ENCODE measurements at regions not wholly inside any gene's neighbourhood (a gene's known extent, or its start where the extent isn't known, plus 50 kb on each side); places are given as distances from the start of the nearest gene placed in this dataset.

GRCh38 chr7:4602905-4603842, 78.9 kb upstream of the FOXK1 start:
- no peak overlapping the region for H3K4me2 ChIP-seq
- H3K79me2 ChIP-seq, result no peaks in the 10 kb centered on the region
- H3K9me2 ChIP-seq (replicated peaks; ENCODE audit: insufficient read depth), result no peaks in the 10 kb centered on the region
- no peaks in the 10 kb centered on the region for H3K27me3 ChIP-seq
- no peak for DNase-seq (ENCODE audit: low spot score)
- H3K27ac ChIP-seq, result no peak overlapping the region
- TF ChIP-seq EZH2phosphoT487 (IDR thresholded peaks at IDR 0.05; ENCODE audit: low read depth, severe bottlenecking, unreplicated experiment) (no peak), EZH2 (IDR thresholded peaks at IDR 0.05; ENCODE audit: borderline replicate concordance) (no peak), CTCF (IDR thresholded peaks at IDR 0.05; ENCODE audit: poor library complexity) (no peak)
- no peak overlapping the region for H3K4me3 ChIP-seq
- H3K4me1 ChIP-seq (ENCODE audit: insufficient read depth), result no peaks in the 10 kb centered on the region
- H3K9me3 ChIP-seq (ENCODE audit: low read depth), result no peaks in the 10 kb centered on the region
- H3K36me3 ChIP-seq (replicated peaks; ENCODE audit: insufficient read depth, low read depth), result no peaks in the 10 kb centered on the region
- H4K20me1 ChIP-seq (ENCODE audit: insufficient read depth, poor library complexity, severe bottlenecking), result no peaks in the 10 kb centered on the region
- no peak overlapping the region for H2AFZ ChIP-seq
- WGBS (ENCODE audit: low lambda C conversion rate, missing lambda C conversion rate), result 95% methylated on average over 19 of the region's 20 CpGs

- TF ChIP-seq EZH2phosphoT487 (IDR thresholded peaks at IDR 0.05; ENCODE audit: low read depth, severe bottlenecking, unreplicated experiment) (no peak), EZH2 (IDR thresholded peaks at IDR 0.05; ENCODE audit: borderline replicate concordance) (no peak), CTCF (IDR thresholded peaks at IDR 0.05; ENCODE audit: poor library complexity) (no peak)
- no peaks in the 10 kb centered on the region for H3K79me2 ChIP-seq
- H3K9me3 ChIP-seq (ENCODE audit: low read depth), result no peaks in the 10 kb centered on the region
- no peak overlapping the region for H2AFZ ChIP-seq
- no peaks in the 10 kb centered on the region for H4K20me1 ChIP-seq (ENCODE audit: insufficient read depth, poor library complexity, severe bottlenecking)
- no peaks in the 10 kb centered on the region for H3K4me1 ChIP-seq (ENCODE audit: insufficient read depth)
- no peaks in the 10 kb centered on the region for H3K27me3 ChIP-seq
- no peak overlapping the region for H3K4me2 ChIP-seq
- no peaks in the 10 kb centered on the region for H3K36me3 ChIP-seq (replicated peaks; ENCODE audit: insufficient read depth, low read depth)
- H3K9me2 ChIP-seq (replicated peaks; ENCODE audit: insufficient read depth), result no peaks in the 10 kb centered on the region
- no peak overlapping the region for H3K27ac ChIP-seq
- no peak for DNase-seq (ENCODE audit: low spot score)
- no peak overlapping the region for H3K4me3 ChIP-seq
- WGBS (ENCODE audit: low lambda C conversion rate, missing lambda C conversion rate), result 99% methylated on average over 8 of the region's 8 CpGs
These were observed 78.3 kb upstream of the FOXK1 start for GRCh38 chr7:4603843-4604231.

DNA sequence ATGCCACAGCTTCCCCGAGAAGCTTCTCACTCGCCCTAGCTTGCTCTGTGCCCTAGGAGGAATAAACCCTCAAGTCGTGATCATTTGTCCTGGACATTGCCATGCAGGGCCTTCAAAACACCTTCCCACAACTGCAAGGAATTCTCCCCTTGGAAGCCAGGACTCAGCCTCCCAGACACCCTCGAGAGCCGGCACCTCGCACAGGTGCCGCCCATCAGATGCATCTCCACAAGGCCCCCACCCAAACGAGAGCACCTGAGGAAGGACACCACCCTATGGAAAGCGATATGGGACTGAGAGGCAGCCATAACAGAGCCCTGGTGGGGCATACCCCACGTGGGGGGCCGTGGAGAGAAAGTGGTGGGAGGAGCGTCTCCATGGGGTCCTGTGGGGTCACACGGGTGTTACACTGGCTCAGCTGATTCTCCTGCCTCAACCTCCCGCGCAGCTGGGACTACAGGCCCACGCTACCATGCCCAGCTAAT, 77.6 kb upstream of the FOXK1 start:
- no peaks in the 10 kb centered on the region for H3K36me3 ChIP-seq (replicated peaks; ENCODE audit: insufficient read depth, low read depth)
- no peak overlapping the region for H3K4me2 ChIP-seq
- no peaks in the 10 kb centered on the region for H3K27me3 ChIP-seq
- TF ChIP-seq EZH2 (IDR thresholded peaks at IDR 0.05; ENCODE audit: borderline replicate concordance) (no peak), EZH2phosphoT487 (IDR thresholded peaks at IDR 0.05; ENCODE audit: low read depth, severe bottlenecking, unreplicated experiment) (no peak), CTCF (IDR thresholded peaks at IDR 0.05; ENCODE audit: poor library complexity) (no peak)
- no peaks in the 10 kb centered on the region for H4K20me1 ChIP-seq (ENCODE audit: insufficient read depth, poor library complexity, severe bottlenecking)
- no peaks in the 10 kb centered on the region for H3K9me3 ChIP-seq (ENCODE audit: low read depth)
- H3K79me2 ChIP-seq, result no peaks in the 10 kb centered on the region
- H3K27ac ChIP-seq, result no peak overlapping the region
- DNase-seq (ENCODE audit: low spot score), result no peak
- H3K4me1 ChIP-seq (ENCODE audit: insufficient read depth), result no peaks in the 10 kb centered on the region
- H3K4me3 ChIP-seq, result no peak overlapping the region
- H2AFZ ChIP-seq, result no peak overlapping the region
- 92% methylated on average over 16 of the region's 16 CpGs for WGBS (ENCODE audit: low lambda C conversion rate, missing lambda C conversion rate)
- no peaks in the 10 kb centered on the region for H3K9me2 ChIP-seq (replicated peaks; ENCODE audit: insufficient read depth)
